Mesendoderm (in vitro differentiated cells): ENCODE measurements at regions not wholly inside any gene's neighbourhood (a gene's known extent, or its start where the extent isn't known, plus 50 kb on each side); places are given as distances from the start of the nearest gene placed in this dataset.

Source experiments
- DNase-seq: peaks from one replicate; pipeline ENCODE4 v3.0.0; 2013
- H2AK5ac ChIP-seq: 2 replicates; pipeline ENCODE4 v1.6.1; 2013; ENCODE audit warnings: low read length, inconsistent platforms
- H2BK120ac ChIP-seq: 2 replicates; pipeline ENCODE4 v1.6.1; 2013; ENCODE audit warnings: low read depth, mild to moderate bottlenecking, low read length, moderate library complexity, mixed read lengths
- H2BK15ac ChIP-seq: replicated peaks from 2 replicates; pipeline ENCODE4 v1.6.1; 2013; ENCODE audit warnings: low read depth, mild to moderate bottlenecking, moderate library complexity
- H2BK5ac ChIP-seq: 2 replicates; pipeline ENCODE4 v1.6.1; 2013; ENCODE audit warnings: low read length, inconsistent platforms
- H3K18ac ChIP-seq: 2 replicates; pipeline ENCODE4 v1.6.1; 2013; ENCODE audit warnings: mild to moderate bottlenecking, low read length, mixed read lengths
- H3K23ac ChIP-seq: one replicate; pipeline ENCODE4 v1.6.1; 2013; ENCODE audit warnings: low read length
- H3K27ac ChIP-seq: 2 replicates; pipeline ENCODE4 v1.5.1; 2013; ENCODE audit warnings: low read depth, mild to moderate bottlenecking, inconsistent platforms, low read length, moderate library complexity
- H3K27me3 ChIP-seq: 2 replicates; pipeline ENCODE4 v1.6.1; 2013; ENCODE audit warnings: low read length, control low read depth, mild to moderate bottlenecking, inconsistent platforms; ENCODE audit not compliant: insufficient read depth, poor library complexity
- H3K36me3 ChIP-seq: 2 replicates; pipeline ENCODE4 v1.6.1; 2013; ENCODE audit warnings: low read length, inconsistent platforms; ENCODE audit not compliant: control insufficient read depth, insufficient read depth
- H3K4ac ChIP-seq: one replicate; pipeline ENCODE4 v1.6.1; 2013; ENCODE audit warnings: low read depth, mild to moderate bottlenecking, low read length, moderate library complexity
- H3K4me1 ChIP-seq: 2 replicates; pipeline ENCODE4 v1.6.1; 2013; ENCODE audit warnings: low read depth, low read length, inconsistent platforms; ENCODE audit not compliant: control insufficient read depth
- H3K4me2 ChIP-seq: 2 replicates; pipeline ENCODE4 v1.6.1; 2013; ENCODE audit warnings: low read length
- H3K4me3 ChIP-seq: 2 replicates; pipeline ENCODE4 v1.5.1; 2013; ENCODE audit warnings: mild to moderate bottlenecking, low read length
- H3K56ac ChIP-seq: one replicate; pipeline ENCODE4 v1.6.1; 2013; ENCODE audit warnings: low read length
- H3K79me1 ChIP-seq: 2 replicates; pipeline ENCODE4 v1.6.1; 2013; ENCODE audit warnings: low read length, inconsistent platforms
- H3K79me2 ChIP-seq: 2 replicates; pipeline ENCODE4 v1.6.1; 2013; ENCODE audit warnings: mild to moderate bottlenecking, low read length; ENCODE audit not compliant: control insufficient read depth, insufficient read depth
- H3K9ac ChIP-seq: 2 replicates; pipeline ENCODE4 v1.6.1; 2013; ENCODE audit warnings: low read length, inconsistent platforms
- H4K5ac ChIP-seq: one replicate; pipeline ENCODE4 v1.6.1; 2013; ENCODE audit warnings: low read length
- H4K8ac ChIP-seq: one replicate; pipeline ENCODE4 v1.6.1; 2013; ENCODE audit warnings: low read depth, mild to moderate bottlenecking, control low read depth, low read length, moderate library complexity
- WGBS: extraction: QIAGEN DNeasy Blood & Tissue Kit; methylation state at CpG from one replicate; pipeline ENCODE4 v1.1.7; 2013; ENCODE audit warnings: low lambda C conversion rate, missing lambda C conversion rate; ENCODE audit not compliant: insufficient coverage; ENCODE audit errors: extremely low coverage; 5-methylcytosine and 5-hydroxymethylcytosine counted together

DNA sequence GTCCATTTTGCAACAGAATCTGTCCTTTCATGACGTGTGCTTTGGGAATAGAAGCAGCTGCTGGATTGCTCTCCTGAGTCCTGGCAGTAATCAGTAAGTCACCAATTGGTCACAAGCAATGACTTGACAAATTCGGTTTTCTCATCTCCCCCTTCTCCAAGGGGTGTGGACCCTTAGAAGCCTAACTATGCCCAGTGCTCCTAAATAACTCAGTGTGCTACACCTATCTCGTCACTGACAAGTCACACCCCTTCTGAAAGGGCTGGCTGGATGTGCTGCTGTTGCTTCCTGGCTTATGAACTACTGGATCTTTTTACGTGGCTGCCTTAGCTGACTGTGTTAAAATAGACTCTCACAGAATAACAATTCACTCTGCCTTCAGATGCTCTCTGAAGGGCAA is 1351.5 kb downstream of the ZPLD1 start:
- Histone ChIP-seq H3K79me2 (no peaks in the 10 kb centered on the region), H2AK5ac (no peak overlapping the region), H4K5ac (no peak overlapping the region), H3K79me1 (no peaks in the 10 kb centered on the region), H3K27me3 (no peaks in the 10 kb centered on the region), H2BK120ac (no peak overlapping the region), H3K36me3 (no peaks in the 10 kb centered on the region), H4K8ac (no peak overlapping the region), H2BK15ac (no peak overlapping the region), H3K4me2 (no peak overlapping the region), H3K4me3 (no peak overlapping the region), H3K18ac (no peak overlapping the region), H3K56ac (no peak overlapping the region), H3K23ac (no peak overlapping the region), H3K4me1 (no peaks in the 10 kb centered on the region), H3K9ac (no peak overlapping the region), H2BK5ac (no peak overlapping the region), H3K4ac (no peak overlapping the region), H3K27ac (no peak overlapping the region)
- WGBS = no CpG with 5 or more reads among the region's 4 CpGs
- DNase-seq = peak; percentile 33

DNA sequence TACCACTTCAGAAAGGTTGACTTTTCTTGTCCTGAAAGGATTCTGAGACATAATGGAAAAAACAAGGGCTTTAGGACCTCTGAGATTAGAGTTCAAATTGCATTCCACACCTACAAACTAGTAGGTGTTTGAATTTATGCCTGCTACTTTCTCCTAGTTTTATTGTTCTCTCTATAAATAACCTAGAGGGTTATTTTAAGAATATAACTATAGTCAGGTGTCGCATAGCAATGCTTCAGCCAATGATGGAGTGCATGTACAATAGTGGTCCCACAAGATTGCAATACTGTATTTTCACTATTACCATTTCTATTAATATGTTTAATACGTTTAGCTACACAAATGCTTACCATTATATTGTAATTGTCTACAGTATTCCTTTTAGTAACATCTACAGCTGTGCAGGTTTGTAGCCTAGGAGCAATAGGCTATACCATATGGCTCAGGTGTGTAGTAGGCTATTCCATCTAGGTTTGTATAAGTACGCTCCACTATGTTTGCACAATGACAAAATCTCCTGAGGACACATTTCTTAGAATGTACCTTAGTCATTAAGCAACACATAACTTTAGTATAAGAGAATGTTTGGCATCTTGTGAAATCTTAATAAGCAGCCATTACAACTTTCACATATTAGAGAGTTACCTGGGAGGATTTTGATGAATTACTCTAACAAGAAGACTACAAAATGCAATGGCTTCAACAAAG is 1352.5 kb downstream of the ZPLD1 start:
- Histone ChIP-seq H3K18ac (no peak overlapping the region), H3K4me2 (no peak overlapping the region), H2AK5ac (no peak overlapping the region), H3K79me1 (no peaks in the 10 kb centered on the region), H2BK120ac (no peak overlapping the region), H3K4me1 (no peaks in the 10 kb centered on the region), H3K4ac (no peak overlapping the region), H3K4me3 (no peak overlapping the region), H3K27me3 (no peaks in the 10 kb centered on the region), H4K5ac (no peak overlapping the region), H3K56ac (no peak overlapping the region), H3K23ac (no peak overlapping the region), H3K36me3 (no peaks in the 10 kb centered on the region), H3K27ac (no peak overlapping the region), H4K8ac (no peak overlapping the region), H2BK5ac (no peak overlapping the region), H3K79me2 (no peaks in the 10 kb centered on the region), H3K9ac (no peak overlapping the region), H2BK15ac (no peak overlapping the region)
- DNase-seq = no peak
- no CpG with 5 or more reads among the region's 3 CpGs for WGBS

DNA sequence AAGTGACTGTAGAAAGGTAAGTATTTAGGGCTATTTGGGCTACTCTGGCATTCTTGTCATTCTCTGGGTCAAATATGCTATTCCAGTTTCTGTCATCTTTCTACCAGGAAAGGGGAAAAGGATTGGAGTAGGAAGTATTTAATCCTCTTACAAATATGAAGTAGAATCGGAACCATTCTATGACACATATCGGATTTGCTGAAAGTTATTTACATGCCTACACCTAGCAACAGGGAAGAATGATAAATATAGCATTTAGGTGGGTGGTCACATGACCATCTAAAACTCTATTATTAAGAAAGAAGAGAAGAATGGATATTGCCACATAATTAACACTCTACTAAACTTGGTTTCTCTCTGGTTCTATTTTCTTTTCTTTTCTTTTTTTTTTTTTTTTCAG is 1353.1 kb downstream of the ZPLD1 start:
- H3K18ac ChIP-seq = no peak overlapping the region
- H3K4me2 ChIP-seq = no peak overlapping the region
- H3K27me3 ChIP-seq = no peaks in the 10 kb centered on the region
- H2AK5ac ChIP-seq = no peak overlapping the region
- no peak overlapping the region for H2BK5ac ChIP-seq
- no peak for DNase-seq
- H3K4me3 ChIP-seq = no peak overlapping the region
- WGBS = no CpG with 5 or more reads among the region's 2 CpGs
- no peaks in the 10 kb centered on the region for H3K79me2 ChIP-seq
- H3K27ac ChIP-seq = no peak overlapping the region
- no peak overlapping the region for H3K4ac ChIP-seq
- no peaks in the 10 kb centered on the region for H3K79me1 ChIP-seq
- H3K4me1 ChIP-seq = no peaks in the 10 kb centered on the region
- no peak overlapping the region for H4K5ac ChIP-seq
- H3K9ac ChIP-seq = no peak overlapping the region
- no peak overlapping the region for H3K23ac ChIP-seq
- H2BK120ac ChIP-seq = no peak overlapping the region
- H3K56ac ChIP-seq = no peak overlapping the region
- no peak overlapping the region for H2BK15ac ChIP-seq
- H4K8ac ChIP-seq = no peak overlapping the region
- H3K36me3 ChIP-seq = no peaks in the 10 kb centered on the region

DNA sequence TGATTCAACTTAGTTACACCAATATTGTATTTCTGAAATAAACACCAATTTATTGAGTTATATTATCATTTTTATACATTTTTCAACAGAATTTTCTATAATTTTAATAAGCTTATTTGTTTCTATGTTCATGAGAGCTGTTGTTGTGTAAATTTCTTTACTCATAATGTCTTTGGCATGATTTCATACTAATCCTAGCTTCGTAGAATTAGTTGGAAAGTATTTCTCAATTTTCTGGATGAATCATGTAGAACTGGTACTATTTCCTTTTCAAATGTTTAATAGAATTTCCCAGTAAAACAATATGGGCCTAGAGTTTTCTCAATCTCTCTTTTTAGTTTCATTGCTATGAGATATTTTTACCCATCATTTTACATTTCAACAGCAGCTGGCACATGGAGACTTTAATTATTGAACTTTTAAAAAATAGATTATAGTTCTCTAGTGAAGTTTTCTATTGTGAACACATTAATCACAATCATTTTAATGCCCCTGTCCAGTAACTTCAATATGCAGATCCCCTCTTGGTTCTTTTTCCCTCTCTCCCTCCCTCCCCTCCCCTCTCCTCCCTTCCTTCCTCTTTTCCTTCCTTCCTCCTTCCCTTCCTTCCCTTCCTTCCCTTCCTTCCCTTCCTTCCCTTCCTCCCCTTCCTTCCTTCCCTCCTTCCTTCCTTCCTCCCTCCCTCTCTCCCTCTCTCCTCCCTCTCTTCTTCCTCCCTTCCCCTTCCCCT is 1357.1 kb downstream of the ZPLD1 start:
- no peak overlapping the region for H2BK120ac ChIP-seq
- no peak for DNase-seq
- H3K23ac ChIP-seq = no peak overlapping the region
- no peak overlapping the region for H3K56ac ChIP-seq
- H4K8ac ChIP-seq = no peak overlapping the region
- H3K36me3 ChIP-seq = no peaks in the 10 kb centered on the region
- H3K4me1 ChIP-seq = no peaks in the 10 kb centered on the region
- H3K27ac ChIP-seq = no peak overlapping the region
- H3K27me3 ChIP-seq = no peaks in the 10 kb centered on the region
- H3K18ac ChIP-seq = no peak overlapping the region
- no peak overlapping the region for H3K4me3 ChIP-seq
- no peak overlapping the region for H4K5ac ChIP-seq
- no peak overlapping the region for H3K4ac ChIP-seq
- WGBS = no CpG with 5 or more reads among the region's 1 CpG
- no peaks in the 10 kb centered on the region for H3K79me2 ChIP-seq
- H3K4me2 ChIP-seq = no peak overlapping the region
- no peak overlapping the region for H2BK15ac ChIP-seq
- no peak overlapping the region for H2BK5ac ChIP-seq
- H3K9ac ChIP-seq = no peak overlapping the region
- no peak overlapping the region for H2AK5ac ChIP-seq
- no peaks in the 10 kb centered on the region for H3K79me1 ChIP-seq

DNA sequence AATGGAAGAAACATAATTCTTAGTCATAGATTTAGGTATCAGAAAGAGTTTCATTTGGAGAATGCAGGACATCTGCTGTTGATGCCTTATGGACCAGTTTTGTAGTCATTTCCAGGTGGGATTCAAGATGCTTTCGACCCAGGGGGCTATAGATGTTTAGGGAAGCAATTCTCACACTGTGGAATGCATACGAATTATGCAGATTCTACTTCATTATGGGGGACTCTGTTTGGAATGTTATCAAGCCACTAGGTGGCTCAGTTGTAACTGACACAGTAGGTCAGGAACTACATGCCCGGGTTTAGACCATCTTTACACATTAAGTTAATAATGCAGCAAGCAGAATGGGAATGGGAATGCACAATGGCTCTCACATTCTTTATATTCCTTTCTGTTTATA is 1359.8 kb downstream of the ZPLD1 start:
- WGBS = no CpG with 5 or more reads among the region's 3 CpGs
- H3K18ac ChIP-seq = no peak overlapping the region
- H3K56ac ChIP-seq = no peak overlapping the region
- peak; percentile 62 for DNase-seq
- no peak overlapping the region for H4K5ac ChIP-seq
- no peak overlapping the region for H3K9ac ChIP-seq
- H3K4me1 ChIP-seq = no peaks in the 10 kb centered on the region
- no peak overlapping the region for H2BK120ac ChIP-seq
- H3K27ac ChIP-seq = no peak overlapping the region
- H3K79me1 ChIP-seq = no peaks in the 10 kb centered on the region
- H3K36me3 ChIP-seq = no peaks in the 10 kb centered on the region
- H3K27me3 ChIP-seq = no peaks in the 10 kb centered on the region
- no peak overlapping the region for H3K4me3 ChIP-seq
- no peak overlapping the region for H3K4me2 ChIP-seq
- no peak overlapping the region for H2BK5ac ChIP-seq
- no peak overlapping the region for H2AK5ac ChIP-seq
- H3K79me2 ChIP-seq = no peaks in the 10 kb centered on the region
- H2BK15ac ChIP-seq = no peak overlapping the region
- H3K23ac ChIP-seq = no peak overlapping the region
- no peak overlapping the region for H4K8ac ChIP-seq
- no peak overlapping the region for H3K4ac ChIP-seq
